BJ (cell line): ENCODE measurements at regions not wholly inside any gene's neighbourhood (a gene's known extent, or its start where the extent isn't known, plus 50 kb on each side); places are given as distances from the start of the nearest gene placed in this dataset.
"Not testable (repeated sequence)": the region's sequence is repeated elsewhere in the genome, so short reads cannot be mapped to it uniquely, and the experiment has no call there.

Source experiments
- CTCF ChIA-PET: fragments of 350-600 bp; formaldehyde crosslinking; extraction: SDS; loops from one replicate; lab custom pipeline; 2021; ENCODE audit warnings: antibody characterized with exemption, inconsistent platforms; lab: Yijun Ruan, JAX
- POLR2A ChIA-PET: fragments of 300-600 bp; sonication (Branson Sonifier 250); formaldehyde crosslinking; extraction: SDS; loops from one replicate; lab custom pipeline; 2021; ENCODE audit warnings: antibody characterized with exemption; lab: Charles Lee
- DNase-seq: peaks from one replicate; pipeline ENCODE4 v3.0.0-alpha.2; 2011; ENCODE audit warnings: low read depth
- H3K27me3 ChIP-seq: 2 replicates; pipeline ENCODE4 v1.6.0; 2011; ENCODE audit warnings: low read length; ENCODE audit not compliant: control insufficient read depth, insufficient read depth
- H3K36me3 ChIP-seq: 2 replicates; pipeline ENCODE4 v1.5.1; 2011; ENCODE audit warnings: low read length; ENCODE audit not compliant: control insufficient read depth, insufficient read depth
- H3K4me3 ChIP-seq: 2 replicates; pipeline ENCODE4 v1.5.1; 2011; ENCODE audit warnings: low read depth, mild to moderate bottlenecking, control low read depth, low read length
- TF ChIP-seq, protein P1 (sequence below): IDR thresholded peaks from 2 replicates; pipeline ENCODE4 v1.5.1; 2011; ENCODE audit warnings: low read depth, mild to moderate bottlenecking, control low read depth, inconsistent platforms, low read length, moderate library complexity; ENCODE audit not compliant: insufficient read depth

DNA sequence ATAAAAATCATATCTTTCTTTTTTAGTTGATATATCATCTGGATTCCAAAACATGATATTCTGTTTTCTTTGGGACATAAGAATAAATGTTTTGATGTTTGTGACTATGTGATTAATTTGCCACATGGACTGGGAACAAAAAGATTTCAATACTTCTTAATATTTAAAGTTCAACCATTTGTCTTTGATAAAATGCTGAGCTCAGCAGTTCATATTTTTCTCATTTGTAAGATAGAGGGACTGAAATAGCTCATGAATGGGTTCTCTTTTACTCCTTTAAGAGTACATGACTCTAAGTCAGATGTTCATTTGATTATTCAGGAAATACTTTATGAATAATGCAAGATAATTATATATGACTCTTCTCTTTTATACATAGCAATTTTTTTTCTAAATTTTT lies 205.9 kb upstream of the FAM47A start:
- TF ChIP-seq, protein P1, sequence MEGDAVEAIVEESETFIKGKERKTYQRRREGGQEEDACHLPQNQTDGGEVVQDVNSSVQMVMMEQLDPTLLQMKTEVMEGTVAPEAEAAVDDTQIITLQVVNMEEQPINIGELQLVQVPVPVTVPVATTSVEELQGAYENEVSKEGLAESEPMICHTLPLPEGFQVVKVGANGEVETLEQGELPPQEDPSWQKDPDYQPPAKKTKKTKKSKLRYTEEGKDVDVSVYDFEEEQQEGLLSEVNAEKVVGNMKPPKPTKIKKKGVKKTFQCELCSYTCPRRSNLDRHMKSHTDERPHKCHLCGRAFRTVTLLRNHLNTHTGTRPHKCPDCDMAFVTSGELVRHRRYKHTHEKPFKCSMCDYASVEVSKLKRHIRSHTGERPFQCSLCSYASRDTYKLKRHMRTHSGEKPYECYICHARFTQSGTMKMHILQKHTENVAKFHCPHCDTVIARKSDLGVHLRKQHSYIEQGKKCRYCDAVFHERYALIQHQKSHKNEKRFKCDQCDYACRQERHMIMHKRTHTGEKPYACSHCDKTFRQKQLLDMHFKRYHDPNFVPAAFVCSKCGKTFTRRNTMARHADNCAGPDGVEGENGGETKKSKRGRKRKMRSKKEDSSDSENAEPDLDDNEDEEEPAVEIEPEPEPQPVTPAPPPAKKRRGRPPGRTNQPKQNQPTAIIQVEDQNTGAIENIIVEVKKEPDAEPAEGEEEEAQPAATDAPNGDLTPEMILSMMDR: no peak
- POLR2A ChIA-PET: no interaction called here
- Histone ChIP-seq H3K27me3 (no peaks in the 10 kb centered on the region), H3K36me3 (no peaks in the 10 kb centered on the region), H3K4me3 (no peak overlapping the region)
- CTCF ChIA-PET: no interaction called here
- no peak for DNase-seq

DNA sequence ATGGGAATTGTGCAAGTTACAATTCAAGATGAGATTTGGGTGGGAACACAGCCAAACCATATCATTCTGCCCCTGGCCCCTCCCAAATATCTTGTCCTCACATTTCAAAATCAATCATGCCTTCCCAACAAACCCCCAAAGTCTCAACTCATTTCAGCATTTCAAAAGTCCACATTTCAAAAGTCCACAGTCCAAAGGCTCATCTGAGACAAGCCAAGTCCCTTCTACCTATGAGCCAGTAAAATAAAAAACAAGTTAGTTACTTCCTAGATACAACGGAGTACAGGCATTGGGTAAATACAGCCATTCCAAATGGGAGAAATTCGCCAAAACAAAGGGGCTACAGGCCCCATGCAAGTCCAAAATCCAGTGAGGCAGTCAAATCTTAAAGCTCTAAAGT lies 203.3 kb upstream of the FAM47A start:
- CTCF ChIA-PET, H3K27me3 ChIP-seq, H3K36me3 ChIP-seq, H3K4me3 ChIP-seq, POLR2A ChIA-PET, DNase-seq: not testable (repeated sequence)

DNA sequence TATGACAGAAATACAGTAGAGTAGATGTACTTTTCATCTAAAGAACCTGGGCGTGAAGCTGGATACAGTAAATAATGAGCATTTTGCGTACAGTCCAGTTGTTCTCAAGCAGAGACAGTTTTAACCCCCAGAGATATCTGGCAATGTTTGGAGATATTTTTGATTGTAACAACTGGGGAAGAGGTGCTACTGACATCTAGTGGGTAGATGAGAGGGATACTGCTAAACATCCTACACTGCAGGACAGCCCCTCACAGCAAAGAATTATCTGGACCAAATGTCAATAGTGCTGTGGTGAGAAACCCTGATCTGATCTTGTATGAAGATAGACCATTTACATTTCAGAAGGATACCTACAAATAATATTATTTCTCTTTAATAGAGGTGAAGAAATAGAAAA lies 200.2 kb upstream of the FAM47A start:
- DNase-seq: no peak
- CTCF ChIA-PET: no interaction called here

DNA sequence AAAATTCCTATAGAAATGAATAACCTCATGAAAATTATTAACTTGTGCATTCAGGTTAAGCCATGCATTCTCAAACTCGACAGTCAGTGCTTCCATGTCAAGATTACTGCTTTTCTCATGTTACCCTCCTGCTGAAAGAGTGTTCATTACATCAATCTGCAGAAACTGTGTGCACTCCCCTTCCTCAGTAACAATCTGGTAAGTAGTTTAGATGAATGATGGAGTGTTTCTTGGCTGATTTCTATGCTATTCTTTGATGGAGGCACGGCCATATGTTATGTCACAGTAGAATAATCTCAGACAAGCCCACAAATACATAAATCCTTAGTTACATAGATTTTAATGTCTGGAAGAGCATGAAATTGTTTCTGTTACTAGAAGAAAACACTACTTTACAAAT lies 193.3 kb upstream of the FAM47A start:
- TF ChIP-seq, protein P1: no peak
- Histone ChIP-seq H3K36me3 (no peaks in the 10 kb centered on the region), H3K4me3 (no peak overlapping the region), H3K27me3 (no peaks in the 10 kb centered on the region)
- CTCF ChIA-PET: no interaction called here
- POLR2A ChIA-PET: no interaction called here
- DNase-seq: no peak

More for the DNA sequence above, 200.2 kb upstream of the FAM47A start:
- TF ChIP-seq, protein P1: peak; percentile 10; the same call in 1 of the 2 replicates
- H3K27me3 ChIP-seq: no peaks in the 10 kb centered on the region
- POLR2A ChIA-PET: no interaction called here
- H3K4me3 ChIP-seq: no peak overlapping the region
- H3K36me3 ChIP-seq: no peaks in the 10 kb centered on the region

DNA sequence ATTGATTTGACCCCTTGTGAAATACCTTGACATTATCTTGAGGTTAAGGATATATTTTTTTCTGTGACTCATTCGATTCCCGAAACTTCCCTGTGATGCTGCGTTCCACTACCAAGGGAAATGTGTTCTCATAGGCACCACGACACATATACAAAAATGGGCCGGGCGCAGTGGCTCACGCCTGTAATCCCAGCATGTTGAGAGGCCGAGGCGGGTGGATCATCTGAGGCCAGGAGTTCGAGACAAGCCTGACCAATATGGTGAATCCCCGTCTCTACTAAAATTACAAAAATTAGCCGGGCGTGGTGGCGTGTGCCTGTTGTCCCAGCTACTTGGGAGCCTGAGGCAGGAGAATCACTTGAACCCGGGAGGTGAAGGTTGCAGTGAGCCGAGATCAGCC lies 188.3 kb upstream of the FAM47A start:
- DNase-seq, H3K4me3 ChIP-seq, H3K27me3 ChIP-seq, H3K36me3 ChIP-seq, POLR2A ChIA-PET: not testable (repeated sequence)
- CTCF ChIA-PET: interaction anchor here (0.7 kb wide), 1 partner anchor 968 kb away, joined by 3 read pairs; no protein-coding TSS in a partner anchor

DNA sequence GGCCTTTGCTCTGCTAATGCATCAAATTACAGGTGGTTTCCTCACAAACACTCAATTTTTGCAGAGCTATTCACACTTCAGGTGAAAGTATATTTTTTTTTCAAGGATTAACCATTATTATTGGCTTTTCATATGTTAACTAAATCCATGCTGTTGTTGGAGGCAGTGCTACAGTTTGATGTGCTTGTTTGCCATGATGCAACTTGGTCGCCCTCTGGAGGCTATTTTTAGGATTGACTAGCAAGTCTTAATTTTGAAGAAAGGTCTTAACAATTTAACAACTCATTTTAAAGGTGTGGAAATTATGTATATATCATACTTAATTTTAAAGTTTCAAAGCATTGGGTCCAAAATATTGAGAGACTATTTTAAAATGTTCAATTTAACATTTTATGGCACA lies 168.8 kb upstream of the FAM47A start:
- no peak for DNase-seq
- H3K4me3 ChIP-seq: no peak overlapping the region
- no peaks in the 10 kb centered on the region for H3K36me3 ChIP-seq
- TF ChIP-seq, protein P1: peak; percentile 44; the same call in 1 of the 2 replicates
- no peaks in the 10 kb centered on the region for H3K27me3 ChIP-seq
- POLR2A ChIA-PET: no interaction called here
- CTCF ChIA-PET: no interaction called here
